ENCODE measurements at regions not wholly inside any gene's neighbourhood (a gene's known extent, or its start where the extent isn't known, plus 50 kb on each side); places are given as distances from the start of the nearest gene placed in this dataset.

- DNase-seq (no peak), ATAC-seq (ENCODE audit: low read depth) (no peak)
- no peaks in the 10 kb centered on the region for H3K36me3 Mint-ChIP-seq
- peaks cover 4% of the 10 kb centered on the region for H3K4me1 Mint-ChIP-seq
- H3K9me3 Mint-ChIP-seq, result no peaks in the 10 kb centered on the region
- POLR2A ChIA-PET, result no interaction called here
- H3K27ac Mint-ChIP-seq, result no peak overlapping the region
- H3K27me3 Mint-ChIP-seq, result peaks cover 14% of the 10 kb centered on the region
- no peak overlapping the region for H3K4me3 Mint-ChIP-seq
Observed at GRCh38 chr4:24656906-24657305, 72.6 kb upstream of the DHX15 start.

GRCh38 chr4:24657768-24658617, 73.6 kb upstream of the DHX15 start:
- H3K9me3 Mint-ChIP-seq, result no peaks in the 10 kb centered on the region
- no peak overlapping the region for H3K4me3 Mint-ChIP-seq

GRCh38 chr4:24659241-24659961, 75.0 kb upstream of the DHX15 start:
- no peak overlapping the region for H3K27ac Mint-ChIP-seq
- no peak for DNase-seq
- ATAC-seq (ENCODE audit: low read depth), result no peak
- no peaks in the 10 kb centered on the region for H3K36me3 Mint-ChIP-seq
- no peak overlapping the region for H3K4me3 Mint-ChIP-seq
- H3K9me3 Mint-ChIP-seq, result no peaks in the 10 kb centered on the region
- POLR2A ChIA-PET, result no interaction called here
- H3K27me3 Mint-ChIP-seq, result peaks cover 19% of the 10 kb centered on the region
- peaks cover 4% of the 10 kb centered on the region for H3K4me1 Mint-ChIP-seq

More at GRCh38 chr4:24657768-24658617, 73.6 kb upstream of the DHX15 start:
- POLR2A ChIA-PET, result no interaction called here
- Mint-ChIP-seq H3K36me3 (no peaks in the 10 kb centered on the region), H3K27ac (no peak overlapping the region), H3K27me3 (peaks cover 18% of the 10 kb centered on the region), H3K4me1 (peaks cover 4% of the 10 kb centered on the region)
- DNase-seq (no peak), ATAC-seq (ENCODE audit: low read depth) (peak; percentile 50)

- H3K27ac Mint-ChIP-seq, result no peak overlapping the region
- no peak overlapping the region for H3K4me3 Mint-ChIP-seq
- POLR2A ChIA-PET, result no interaction called here
- peaks cover 4% of the 10 kb centered on the region for H3K4me1 Mint-ChIP-seq
- no peaks in the 10 kb centered on the region for H3K9me3 Mint-ChIP-seq
- DNase-seq (no peak), ATAC-seq (ENCODE audit: low read depth) (no peak)
- H3K36me3 Mint-ChIP-seq, result no peaks in the 10 kb centered on the region
- H3K27me3 Mint-ChIP-seq, result peaks cover 18% of the 10 kb centered on the region
Observed at GRCh38 chr4:24662056-24662455, 77.7 kb upstream of the DHX15 start.

GRCh38 chr4:24662542-24662941, 78.2 kb upstream of the DHX15 start:
- ATAC-seq (ENCODE audit: low read depth), result no peak
- no peaks in the 10 kb centered on the region for H3K9me3 Mint-ChIP-seq
- H3K4me3 Mint-ChIP-seq, result no peak overlapping the region
- DNase-seq, result no peak
- POLR2A ChIA-PET, result no interaction called here
- H3K27me3 Mint-ChIP-seq, result peaks cover 18% of the 10 kb centered on the region
- H3K27ac Mint-ChIP-seq, result no peak overlapping the region
- peaks cover 4% of the 10 kb centered on the region for H3K4me1 Mint-ChIP-seq
- no peaks in the 10 kb centered on the region for H3K36me3 Mint-ChIP-seq

- Mint-ChIP-seq H3K36me3 (no peaks in the 10 kb centered on the region), H3K4me1 (no peaks in the 10 kb centered on the region), H3K9me3 (no peaks in the 10 kb centered on the region), H3K4me3 (no peak overlapping the region), H3K27ac (no peak overlapping the region), H3K27me3 (peaks cover 10% of the 10 kb centered on the region)
- ATAC-seq (ENCODE audit: low read depth), result no peak
- POLR2A ChIA-PET, result no interaction called here
- DNase-seq, result no peak
Observed at GRCh38 chr4:24664956-24665355, 80.6 kb upstream of the DHX15 start.

DNA sequence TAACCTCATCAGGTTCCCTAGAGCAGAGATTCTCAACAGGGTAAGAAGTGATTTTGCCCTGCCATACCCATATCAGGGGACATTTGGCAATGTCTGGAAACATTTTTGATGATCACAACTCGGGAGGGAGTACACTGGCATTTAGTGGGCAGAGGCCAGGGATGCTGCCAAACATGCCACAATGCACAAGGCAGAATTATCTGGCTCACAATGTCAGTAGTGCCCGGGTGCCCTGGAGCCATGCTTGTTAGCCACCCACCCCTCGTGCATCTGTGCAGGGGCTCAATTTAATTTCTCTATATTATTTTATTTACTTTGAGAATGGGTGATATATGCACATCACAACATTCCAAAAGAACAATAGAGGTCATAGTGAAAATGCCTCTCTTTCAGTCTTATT, 82.0 kb upstream of the DHX15 start:
- POLR2A ChIA-PET, result no interaction called here
- no peaks in the 10 kb centered on the region for H3K9me3 Mint-ChIP-seq
- H3K4me3 Mint-ChIP-seq, result no peak overlapping the region

DNA sequence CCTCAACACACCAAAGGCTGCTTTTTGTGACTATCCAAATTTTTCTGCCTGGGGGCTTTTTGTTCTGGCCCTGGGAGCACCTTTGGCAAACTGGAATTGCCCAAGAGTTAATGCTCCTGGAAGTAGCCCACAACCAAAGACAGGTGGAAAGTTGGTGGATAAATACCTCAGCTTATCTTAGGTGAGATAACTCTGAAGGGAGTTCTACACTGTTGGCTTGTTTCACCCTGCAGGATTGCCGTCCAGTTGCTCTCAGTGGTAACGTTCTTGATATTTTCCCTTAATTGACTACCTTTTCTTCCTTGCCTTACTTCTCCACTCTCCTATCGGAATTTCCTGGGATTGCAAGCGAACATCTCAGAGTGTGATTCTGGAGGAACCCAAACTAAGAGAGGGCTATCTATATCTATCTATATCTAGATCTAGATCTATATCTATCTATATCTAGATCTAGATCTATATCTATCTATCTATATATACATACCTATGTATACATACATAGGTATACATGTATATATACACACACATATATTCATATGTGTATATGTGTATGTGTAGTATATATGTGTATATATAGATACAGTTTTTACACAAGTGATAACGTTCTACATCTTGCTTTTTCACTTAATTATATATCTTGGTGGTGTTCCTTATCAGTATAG, 82.6 kb upstream of the DHX15 start:
- H3K9me3 Mint-ChIP-seq, result no peaks in the 10 kb centered on the region
- POLR2A ChIA-PET, result no interaction called here
- no peak for ATAC-seq (ENCODE audit: low read depth)

More for the DNA sequence above, 82.0 kb upstream of the DHX15 start:
- Mint-ChIP-seq H3K27ac (no peak overlapping the region), H3K27me3 (peaks cover 10% of the 10 kb centered on the region), H3K4me1 (no peaks in the 10 kb centered on the region), H3K36me3 (no peaks in the 10 kb centered on the region)
- ATAC-seq (ENCODE audit: low read depth), result no peak
- DNase-seq, result no peak

GRCh38 chr4:24668956-24669355, 84.6 kb upstream of the DHX15 start:
- no peak for DNase-seq
- POLR2A ChIA-PET, result no interaction called here
- H3K9me3 Mint-ChIP-seq, result no peaks in the 10 kb centered on the region
- H3K4me1 Mint-ChIP-seq, result no peaks in the 10 kb centered on the region
- no peak for ATAC-seq (ENCODE audit: low read depth)
- no peak overlapping the region for H3K4me3 Mint-ChIP-seq
- no peaks in the 10 kb centered on the region for H3K36me3 Mint-ChIP-seq
- H3K27ac Mint-ChIP-seq, result no peak overlapping the region
- peaks cover 8% of the 10 kb centered on the region for H3K27me3 Mint-ChIP-seq

More for the DNA sequence above, 82.6 kb upstream of the DHX15 start:
- H3K4me3 Mint-ChIP-seq, result no peak overlapping the region
- no peak for DNase-seq
- H3K36me3 Mint-ChIP-seq, result no peaks in the 10 kb centered on the region
- H3K27me3 Mint-ChIP-seq, result peaks cover 13% of the 10 kb centered on the region
- H3K27ac Mint-ChIP-seq, result no peak overlapping the region
- no peaks in the 10 kb centered on the region for H3K4me1 Mint-ChIP-seq

DNA sequence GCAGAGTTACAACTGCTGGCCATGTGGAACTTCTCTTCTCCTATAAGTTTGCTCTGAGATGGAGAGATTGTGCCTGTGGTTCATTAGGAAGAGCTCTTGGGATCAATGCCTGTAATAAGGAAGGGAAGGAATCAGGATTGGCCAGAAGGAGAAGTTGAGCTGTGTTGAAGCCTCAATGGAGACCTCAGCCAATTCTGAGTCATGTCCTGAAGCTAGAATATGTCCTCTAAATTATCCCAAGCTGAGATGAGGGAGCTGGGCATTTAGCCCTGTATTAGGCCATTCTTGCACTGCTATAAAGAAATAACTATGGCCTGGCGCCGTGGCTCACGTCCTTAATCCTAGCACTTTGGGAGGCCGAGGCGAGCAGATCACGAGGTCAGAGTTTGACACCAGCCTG, 85.4 kb upstream of the DHX15 start:
- DNase-seq (no peak), ATAC-seq (ENCODE audit: low read depth) (no peak)
- Mint-ChIP-seq H3K36me3 (no peaks in the 10 kb centered on the region), H3K27me3 (peaks cover 10% of the 10 kb centered on the region), H3K4me1 (no peaks in the 10 kb centered on the region), H3K9me3 (peaks cover 2% of the 10 kb centered on the region), H3K27ac (no peak overlapping the region), H3K4me3 (no peak overlapping the region)
- POLR2A ChIA-PET, result no interaction called here

DNA sequence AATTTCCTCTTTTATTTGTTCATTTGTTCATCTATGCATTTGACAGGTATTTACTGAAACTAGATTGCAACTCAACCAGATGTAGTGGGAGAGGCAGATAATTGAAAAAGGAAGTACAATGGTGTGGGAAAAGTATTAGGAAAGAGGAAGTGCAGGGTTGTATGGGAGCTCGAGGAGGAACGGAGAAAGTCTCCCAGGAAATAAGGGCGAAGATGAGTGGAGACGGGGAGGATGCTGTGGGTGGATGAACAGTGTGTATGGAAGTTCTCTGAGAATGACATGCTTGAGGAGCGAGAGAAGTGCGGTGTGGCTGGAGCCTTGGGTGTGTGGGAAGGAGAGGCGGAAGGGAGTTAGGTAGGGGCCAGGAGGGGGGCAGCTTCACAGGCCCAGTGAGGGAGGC, 87.5 kb upstream of the DHX15 start:
- no peak overlapping the region for H3K4me3 Mint-ChIP-seq
- DNase-seq, result no peak
- peaks cover 8% of the 10 kb centered on the region for H3K27me3 Mint-ChIP-seq
- no peaks in the 10 kb centered on the region for H3K4me1 Mint-ChIP-seq
- H3K9me3 Mint-ChIP-seq, result peaks cover 3% of the 10 kb centered on the region
- H3K36me3 Mint-ChIP-seq, result no peaks in the 10 kb centered on the region
- POLR2A ChIA-PET, result no interaction called here
- H3K27ac Mint-ChIP-seq, result no peak overlapping the region
- no peak for ATAC-seq (ENCODE audit: low read depth)

DNA sequence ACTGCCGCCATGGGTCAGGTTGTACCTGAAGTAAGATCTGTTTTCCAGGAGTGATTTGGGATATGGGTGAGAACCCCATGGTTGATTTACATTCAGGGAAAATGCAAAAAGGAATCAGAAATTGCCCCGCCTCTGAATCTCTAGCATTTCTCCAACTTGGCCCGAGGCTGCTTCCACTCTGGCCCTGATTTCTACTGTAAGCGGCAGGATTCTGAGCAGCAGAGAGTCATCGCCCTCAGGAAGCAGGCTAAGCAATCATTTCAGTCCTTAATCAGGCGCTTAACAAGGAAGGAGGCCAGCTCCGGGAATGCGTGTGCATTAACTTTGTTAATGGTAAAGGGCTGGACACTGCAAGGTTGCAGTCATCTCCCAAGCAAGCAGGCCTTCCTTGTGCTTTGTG, 88.5 kb upstream of the DHX15 start:
- POLR2A ChIA-PET, result no interaction called here
- Mint-ChIP-seq H3K4me1 (no peaks in the 10 kb centered on the region), H3K27ac (no peak overlapping the region), H3K27me3 (peaks cover 9% of the 10 kb centered on the region), H3K4me3 (no peak overlapping the region), H3K36me3 (no peaks in the 10 kb centered on the region), H3K9me3 (peaks cover 3% of the 10 kb centered on the region)
- ATAC-seq (ENCODE audit: low read depth) (no peak), DNase-seq (no peak)

DNA sequence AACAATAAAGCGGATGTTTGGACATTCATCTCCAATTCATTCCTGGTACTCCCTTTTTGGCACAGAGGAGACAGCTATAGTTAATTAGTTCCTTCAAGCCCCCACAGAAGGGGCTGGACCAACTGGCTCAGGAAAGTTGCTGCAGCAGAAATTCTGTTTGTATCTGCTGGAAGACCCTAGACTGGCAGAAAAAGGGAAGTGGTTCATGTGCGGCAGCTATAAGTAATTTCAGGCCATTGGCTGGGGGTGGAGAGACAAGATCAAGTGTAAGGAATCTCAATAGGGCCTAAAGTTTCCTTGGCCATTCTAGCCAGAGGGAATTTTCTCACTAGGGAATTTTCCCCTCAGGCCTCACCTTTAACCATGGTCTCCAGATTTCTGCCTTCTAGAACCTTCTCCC, 89.9 kb upstream of the DHX15 start:
- no peak overlapping the region for H3K4me3 Mint-ChIP-seq
- POLR2A ChIA-PET, result no interaction called here
- no peaks in the 10 kb centered on the region for H3K36me3 Mint-ChIP-seq
- peaks cover 3% of the 10 kb centered on the region for H3K9me3 Mint-ChIP-seq
- H3K27ac Mint-ChIP-seq, result no peak overlapping the region
- DNase-seq, result no peak
- no peak for ATAC-seq (ENCODE audit: low read depth)
- H3K4me1 Mint-ChIP-seq, result no peaks in the 10 kb centered on the region
- H3K27me3 Mint-ChIP-seq, result peaks cover 9% of the 10 kb centered on the region

All from activated naive CD8-positive, alpha-beta T cell treated with anti-CD3 and anti-CD28 coated beads, Interleukin-2, amount 10 ng/mL, durations not matched to agents 7 days and 5 days (primary cell).